Kidney glomerular epithelial cell (primary cell): ENCODE measurements at regions not wholly inside any gene's neighbourhood (a gene's known extent, or its start where the extent isn't known, plus 50 kb on each side); places are given as distances from the start of the nearest gene placed in this dataset.

Source experiments
- DNase-seq: peaks from one replicate; lab custom pipeline; 2025; lab: John Stamatoyannopoulos, UW

DNA sequence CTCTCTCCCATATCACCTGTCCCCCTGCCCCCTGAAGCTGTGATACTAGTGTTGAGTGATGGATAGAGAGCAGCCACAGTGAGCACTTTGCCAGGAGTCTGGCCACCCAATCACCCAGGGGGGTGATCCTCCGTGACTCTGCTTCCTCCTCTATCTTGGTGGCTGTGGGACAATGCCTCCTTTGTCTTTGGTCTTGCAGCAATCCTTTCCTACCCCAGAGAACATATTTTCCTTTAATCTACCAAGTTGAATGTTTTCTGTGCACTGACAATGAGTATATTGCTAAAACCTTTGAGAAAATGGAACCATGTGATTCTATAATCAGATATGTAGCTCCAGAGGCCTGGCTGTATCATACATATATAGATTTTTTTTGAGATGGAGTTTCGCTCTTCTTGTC is 58.1 kb upstream of the HEPHL1 start:
- no peak for DNase-seq

GRCh38 chr11:93967258-93967657 is 53.9 kb upstream of the HEPHL1 start:
- no peak for DNase-seq

- DNase-seq, result no peak
These were observed 53.2 kb upstream of the HEPHL1 start for GRCh38 chr11:93967944-93968343.

GRCh38 chr11:93969925-93970922 is 50.9 kb upstream of the HEPHL1 start:
- DNase-seq, result no peak
